ENCODE measurements at regions not wholly inside any gene's neighbourhood (a gene's known extent, or its start where the extent isn't known, plus 50 kb on each side); places are given as distances from the start of the nearest gene placed in this dataset.
A peak's percentile ranks its signal among the peaks of the same experiment; 100 is the strongest.

DNA sequence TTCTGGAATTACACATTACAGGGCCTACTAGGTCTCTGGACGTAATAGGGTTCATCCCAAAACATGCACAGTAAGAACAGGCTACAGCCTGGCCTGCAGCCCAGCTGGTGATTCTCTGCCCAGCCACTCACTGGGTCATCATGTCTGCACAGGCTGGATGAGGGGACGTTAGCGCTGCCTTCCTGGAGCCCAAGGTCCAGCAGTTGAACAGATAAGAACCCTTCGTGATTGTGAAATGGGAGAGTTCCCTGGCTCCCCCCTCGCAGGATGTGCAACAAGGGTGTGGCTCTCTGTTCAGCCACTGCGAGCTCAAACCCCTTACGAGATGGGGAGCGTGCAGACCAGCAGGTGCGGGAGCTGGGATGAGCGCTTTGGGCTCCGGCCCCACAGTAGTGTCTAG is 200.0 kb upstream of the CDH5 start:
- H3K4me3 ChIP-seq, result no peak overlapping the region
- H3K9me3 ChIP-seq, result no peaks in the 10 kb centered on the region
- H3K27me3 ChIP-seq, result no peaks in the 10 kb centered on the region
- peaks cover 13% of the 10 kb centered on the region for H3K4me1 ChIP-seq
- DNase-seq (ENCODE audit: low spot score in 2 of 2), result peak in 1 of 2 donors; percentile 72
- H3K27ac ChIP-seq, result no peak overlapping the region
- 92% methylated on average over 9 of the region's 11 CpGs for WGBS
- H3K36me3 ChIP-seq, result no peaks in the 10 kb centered on the region
- TF ChIP-seq POLR2AphosphoS5 (IDR thresholded peaks at IDR 0.05) (no peak), EP300 (IDR thresholded peaks at IDR 0.05) (no peak), POLR2A (IDR thresholded peaks at IDR 0.05) (no peak), CTCF (IDR thresholded peaks at IDR 0.05) (no peak)

DNA sequence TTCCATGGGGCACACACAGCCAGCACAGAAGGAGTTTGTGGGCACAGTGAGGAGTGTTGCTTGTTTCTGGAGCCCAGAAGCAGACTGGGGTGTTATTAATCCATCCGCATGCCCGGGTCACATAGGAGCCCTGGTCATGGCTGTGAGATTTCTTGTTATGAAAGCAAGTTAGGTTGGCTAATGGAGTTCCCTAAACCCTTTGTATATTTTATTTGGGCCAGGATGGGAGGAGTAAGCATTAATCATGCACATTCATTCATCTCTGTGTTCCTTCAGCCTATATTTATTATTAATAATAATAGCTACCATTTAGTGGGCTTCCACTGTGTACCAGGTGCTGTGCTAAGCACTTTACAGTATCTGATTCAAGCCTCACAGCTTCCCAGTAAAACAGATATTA is 200.6 kb upstream of the CDH5 start:
- no peaks in the 10 kb centered on the region for H3K9me3 ChIP-seq
- H3K27me3 ChIP-seq, result no peaks in the 10 kb centered on the region
- TF ChIP-seq POLR2A (IDR thresholded peaks at IDR 0.05) (no peak), CTCF (IDR thresholded peaks at IDR 0.05) (no peak), EP300 (IDR thresholded peaks at IDR 0.05) (no peak), POLR2AphosphoS5 (IDR thresholded peaks at IDR 0.05) (no peak)
- H3K4me1 ChIP-seq, result peaks cover 13% of the 10 kb centered on the region
- no peaks in the 10 kb centered on the region for H3K36me3 ChIP-seq
- no peak for DNase-seq (ENCODE audit: low spot score in 2 of 2)
- 96% methylated on average over 2 of the region's 2 CpGs for WGBS
- no peak overlapping the region for H3K27ac ChIP-seq
- H3K4me3 ChIP-seq, result no peak overlapping the region

GRCh38 chr16:66164581-66165247 is 201.8 kb upstream of the CDH5 start:
- Histone ChIP-seq H3K27ac (no peak overlapping the region), H3K4me3 (no peak overlapping the region), H3K4me1 (peaks cover 13% of the 10 kb centered on the region), H3K36me3 (no peaks in the 10 kb centered on the region), H3K9me3 (no peaks in the 10 kb centered on the region), H3K27me3 (no peaks in the 10 kb centered on the region)
- DNase-seq (ENCODE audit: low spot score in 2 of 2), result no peak
- 70% methylated on average over 7 of the region's 7 CpGs for WGBS
- TF ChIP-seq EP300 (IDR thresholded peaks at IDR 0.05) (no peak), POLR2AphosphoS5 (IDR thresholded peaks at IDR 0.05) (no peak), CTCF (IDR thresholded peaks at IDR 0.05) (no peak), POLR2A (IDR thresholded peaks at IDR 0.05) (no peak)

GRCh38 chr16:66162821-66163220 is 203.7 kb upstream of the CDH5 start:
- Histone ChIP-seq H3K4me1 (peaks cover 13% of the 10 kb centered on the region), H3K27me3 (no peaks in the 10 kb centered on the region), H3K27ac (no peak overlapping the region), H3K9me3 (no peaks in the 10 kb centered on the region), H3K4me3 (no peak overlapping the region), H3K36me3 (no peaks in the 10 kb centered on the region)
- DNase-seq (ENCODE audit: low spot score in 2 of 2), result no peak
- no peak for TF ChIP-seq EP300 (IDR thresholded peaks at IDR 0.05)
- no peak for TF ChIP-seq CTCF (IDR thresholded peaks at IDR 0.05)
- TF ChIP-seq POLR2AphosphoS5 (IDR thresholded peaks at IDR 0.05), result no peak
- no peak for TF ChIP-seq POLR2A (IDR thresholded peaks at IDR 0.05)
- WGBS, result 58% methylated on average over 5 of the region's 5 CpGs

GRCh38 chr16:66161942-66162341 is 204.5 kb upstream of the CDH5 start:
- DNase-seq (ENCODE audit: low spot score in 2 of 2), result peak in 1 of 2 donors; percentile 71

More at GRCh38 chr16:66161942-66162341, 204.5 kb upstream of the CDH5 start:
- Histone ChIP-seq H3K4me3 (no peak overlapping the region), H3K27ac (no peak overlapping the region), H3K4me1 (peaks cover 13% of the 10 kb centered on the region), H3K27me3 (no peaks in the 10 kb centered on the region), H3K9me3 (no peaks in the 10 kb centered on the region), H3K36me3 (no peaks in the 10 kb centered on the region)
- whole genome bisulfite sequencing, result 50% methylated on average over 8 of the region's 8 CpGs
- TF ChIP-seq CTCF (IDR thresholded peaks at IDR 0.05) (no peak), POLR2A (IDR thresholded peaks at IDR 0.05) (no peak)

Data from suprapubic skin (tissue), 4 donors.